ENCODE measurements at regions not wholly inside any gene's neighbourhood (a gene's known extent, or its start where the extent isn't known, plus 50 kb on each side); places are given as distances from the start of the nearest gene placed in this dataset.

DNA sequence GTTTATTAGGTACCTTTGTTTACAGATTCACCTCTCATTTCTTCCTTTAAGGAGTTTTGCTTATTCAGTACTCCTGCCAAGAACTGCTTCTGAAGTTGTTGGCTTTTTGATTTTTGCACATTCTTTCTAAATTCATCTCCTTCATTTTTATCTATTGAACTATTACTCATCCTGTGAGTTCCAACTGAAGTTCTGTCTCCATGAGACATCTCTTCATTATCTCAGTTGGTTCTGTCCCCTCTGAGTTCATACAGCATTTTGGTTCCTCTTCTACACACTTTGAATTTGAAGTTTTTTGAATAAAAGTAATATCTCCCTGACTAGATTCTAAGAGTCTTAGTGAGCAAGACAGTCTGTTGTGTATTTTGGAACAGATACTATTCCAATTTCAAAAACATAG, 299.7 kb downstream of the OTOL1 start:
- H3K9ac ChIP-seq (ENCODE audit: extremely low read depth, insufficient read length, low read length), result no peak overlapping the region
- no peak overlapping the region for H2BK120ac ChIP-seq (ENCODE audit: low read depth, low read length, poor library complexity, severe bottlenecking)
- no peaks in the 10 kb centered on the region for H3K79me2 ChIP-seq (ENCODE audit: insufficient read depth, low read length)
- H3K27me3 ChIP-seq (ENCODE audit: insufficient read depth, low read length), result no peaks in the 10 kb centered on the region
- no peak overlapping the region for H2AFZ ChIP-seq (ENCODE audit: low read length)
- no peaks in the 10 kb centered on the region for H3K23me2 ChIP-seq (ENCODE audit: insufficient read length, low read depth, low read length, poor library complexity, severe bottlenecking)
- H4K91ac ChIP-seq (ENCODE audit: insufficient read length, low read depth, low read length), result no peak overlapping the region
- peaks cover 3 to 7% of the 10 kb centered on the region in 2 experiments for H3K4me1 Mint-ChIP-seq
- H3K23ac ChIP-seq (ENCODE audit: insufficient read length, low read depth, low read length), result no peak overlapping the region
- TF ChIP-seq, protein P1, sequence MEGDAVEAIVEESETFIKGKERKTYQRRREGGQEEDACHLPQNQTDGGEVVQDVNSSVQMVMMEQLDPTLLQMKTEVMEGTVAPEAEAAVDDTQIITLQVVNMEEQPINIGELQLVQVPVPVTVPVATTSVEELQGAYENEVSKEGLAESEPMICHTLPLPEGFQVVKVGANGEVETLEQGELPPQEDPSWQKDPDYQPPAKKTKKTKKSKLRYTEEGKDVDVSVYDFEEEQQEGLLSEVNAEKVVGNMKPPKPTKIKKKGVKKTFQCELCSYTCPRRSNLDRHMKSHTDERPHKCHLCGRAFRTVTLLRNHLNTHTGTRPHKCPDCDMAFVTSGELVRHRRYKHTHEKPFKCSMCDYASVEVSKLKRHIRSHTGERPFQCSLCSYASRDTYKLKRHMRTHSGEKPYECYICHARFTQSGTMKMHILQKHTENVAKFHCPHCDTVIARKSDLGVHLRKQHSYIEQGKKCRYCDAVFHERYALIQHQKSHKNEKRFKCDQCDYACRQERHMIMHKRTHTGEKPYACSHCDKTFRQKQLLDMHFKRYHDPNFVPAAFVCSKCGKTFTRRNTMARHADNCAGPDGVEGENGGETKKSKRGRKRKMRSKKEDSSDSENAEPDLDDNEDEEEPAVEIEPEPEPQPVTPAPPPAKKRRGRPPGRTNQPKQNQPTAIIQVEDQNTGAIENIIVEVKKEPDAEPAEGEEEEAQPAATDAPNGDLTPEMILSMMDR (conservative IDR thresholded peaks at IDR 0.05), result no peak
- H4K8ac ChIP-seq (replicated peaks; ENCODE audit: insufficient read length, low read depth, low read length), result no peak overlapping the region
- H3K27ac Mint-ChIP-seq, result no peak overlapping the region
- no peaks in the 10 kb centered on the region; the same call in 1 of the 2 replicates for H3K4me1 ChIP-seq (ENCODE audit: insufficient read depth, low read length)
- no peak overlapping the region for H3K27ac ChIP-seq (ENCODE audit: insufficient read length, low read depth, low read length)
- H2BK20ac ChIP-seq (ENCODE audit: low read depth, low read length, poor library complexity, severe bottlenecking), result no peak overlapping the region
- H3T11ph ChIP-seq (ENCODE audit: low read length), result no peak overlapping the region
- no peak overlapping the region for H2BK15ac ChIP-seq (ENCODE audit: low read depth, low read length)
- H3K14ac ChIP-seq (ENCODE audit: insufficient read depth, low read length), result no peak overlapping the region
- H3K9me3 Mint-ChIP-seq, result peaks cover 11 to 17% of the 10 kb centered on the region in 2 experiments; a peak in 4 of 5 replicates
- H3K4me2 ChIP-seq (ENCODE audit: insufficient read depth, insufficient read length, low read length), result no peak overlapping the region
- no peaks in the 10 kb centered on the region for H3K79me1 ChIP-seq (ENCODE audit: insufficient read depth, low read depth, low read length, poor library complexity, severe bottlenecking)
- no peak overlapping the region for H3K4ac ChIP-seq (ENCODE audit: low read depth, low read length)
- H2BK5ac ChIP-seq (ENCODE audit: insufficient read length, low read length), result no peak overlapping the region
- H3K18ac ChIP-seq (ENCODE audit: insufficient read length, low read depth, low read length), result no peak overlapping the region
- no peaks in the 10 kb centered on the region for H4K20me1 ChIP-seq (ENCODE audit: control insufficient read depth, insufficient read depth, insufficient read length)
- H3K56ac ChIP-seq (ENCODE audit: insufficient read length, low read depth, low read length), result no peak overlapping the region
- no peaks in the 10 kb centered on the region for H3K27me3 Mint-ChIP-seq (ENCODE audit: low read depth)
- H2AK5ac ChIP-seq (ENCODE audit: insufficient read length, low read length), result no peak overlapping the region
- no peak overlapping the region for H2BK12ac ChIP-seq (ENCODE audit: insufficient read length, low read depth, low read length)
- no peak for DNase-seq
- no peak overlapping the region for H4K5ac ChIP-seq (ENCODE audit: insufficient read length, low read depth, low read length)
- peaks cover 1 to 16% (median 6%) of the 10 kb centered on the region in 3 experiments; a peak in 4 of 7 replicates for H3K36me3 Mint-ChIP-seq (ENCODE audit: insufficient read depth in 1 of 3, low read depth in 3 of 3)
- no peak overlapping the region for H3K4me3 Mint-ChIP-seq
- no peaks in the 10 kb centered on the region for H3K9me3 ChIP-seq (ENCODE audit: control insufficient read depth, low read depth, low read length)

Measured in H9 (cell line).